Psoas muscle (tissue), 7 donors: ENCODE measurements at regions not wholly inside any gene's neighbourhood (a gene's known extent, or its start where the extent isn't known, plus 50 kb on each side); places are given as distances from the start of the nearest gene placed in this dataset.
"Not testable (repeated sequence)": the region's sequence is repeated elsewhere in the genome, so short reads cannot be mapped to it uniquely, and the experiment has no call there.

Source experiments
- ATAC-seq, 4 donors: fragments of 200-7000 bp; cut with Tn5 transposase; one replicate each; pipeline ENCODE4 v1.9.1; 2020; ENCODE audit warnings: moderate library complexity in 3 of 4, mild to moderate bottlenecking in 2 of 4
- DNase-seq, 2 donors: peaks; one replicate each; pipeline ENCODE4 v3.0.0-alpha.2; 2020
- H3K27ac ChIP-seq: fragments of 200-600 bp; one replicate; pipeline ENCODE4 v1.8.0; 2022
- H3K27me3 ChIP-seq, 3 donors: fragments of 200-600 bp in 1 of 3; one replicate each; pipeline versions ENCODE4 v1.6.1 to v1.8.0; 2013 to 2022; ENCODE audit warnings: low read length in 2 of 3, mild to moderate bottlenecking in 2 of 3, moderate library complexity in 1 of 3; ENCODE audit not compliant: insufficient read depth in 3 of 3
- H3K36me3 ChIP-seq, 2 donors: fragments of 200-600 bp in 1 of 2; one replicate each; pipeline versions ENCODE4 v1.6.1 to v1.8.0; 2013 to 2022; ENCODE audit warnings: low read depth in 1 of 2, mild to moderate bottlenecking in 1 of 2, moderate library complexity in 1 of 2; ENCODE audit not compliant: insufficient read depth in 1 of 2
- H3K4me1 ChIP-seq: fragments of 200-600 bp; one replicate; pipeline ENCODE4 v1.8.0; 2022
- H3K4me3 ChIP-seq: fragments of 200-600 bp; one replicate; pipeline ENCODE4 v1.8.0; 2022; ENCODE audit warnings: mild to moderate bottlenecking
- H3K9me3 ChIP-seq: fragments of 200-600 bp; one replicate; pipeline ENCODE4 v1.8.0; 2022
- WGBS, 3 donors: extraction: QIAGEN DNeasy Blood & Tissue Kit; methylation state at CpG; one replicate each; pipeline versions ENCODE4 v1.1.6 to v1.1.7; 2013; 5-methylcytosine and 5-hydroxymethylcytosine counted together
- intact Hi-C, 2 donors: fragments of 100-400 bp; cut with DNase I; formaldehyde crosslinking; loops; one replicate each; pipeline versions ENCODE4 v1.11.0 to v1.14.2; 2022
- TF ChIP-seq, protein P1 (sequence below): fragments of 200-600 bp; IDR thresholded peaks from one replicate; pipeline ENCODE4 v1.8.0; 2022; ENCODE audit warnings: antibody characterized with exemption
- donor health status: healthy with polysubstance abuse.
- donor health status: DM: no; HTN: no; CAD: no; lungs with moderate emphysema.
- donor health status: Bipolar disorder and iron deficiency.
- donor health status: healthy.
- donor health status: DM: yes; HTN: yes; CAD: no.
- donor health status: DM: no; HTN: no; CAD: no.
- donor health status: DM: yes; HTN: yes; CAD: no.

DNA sequence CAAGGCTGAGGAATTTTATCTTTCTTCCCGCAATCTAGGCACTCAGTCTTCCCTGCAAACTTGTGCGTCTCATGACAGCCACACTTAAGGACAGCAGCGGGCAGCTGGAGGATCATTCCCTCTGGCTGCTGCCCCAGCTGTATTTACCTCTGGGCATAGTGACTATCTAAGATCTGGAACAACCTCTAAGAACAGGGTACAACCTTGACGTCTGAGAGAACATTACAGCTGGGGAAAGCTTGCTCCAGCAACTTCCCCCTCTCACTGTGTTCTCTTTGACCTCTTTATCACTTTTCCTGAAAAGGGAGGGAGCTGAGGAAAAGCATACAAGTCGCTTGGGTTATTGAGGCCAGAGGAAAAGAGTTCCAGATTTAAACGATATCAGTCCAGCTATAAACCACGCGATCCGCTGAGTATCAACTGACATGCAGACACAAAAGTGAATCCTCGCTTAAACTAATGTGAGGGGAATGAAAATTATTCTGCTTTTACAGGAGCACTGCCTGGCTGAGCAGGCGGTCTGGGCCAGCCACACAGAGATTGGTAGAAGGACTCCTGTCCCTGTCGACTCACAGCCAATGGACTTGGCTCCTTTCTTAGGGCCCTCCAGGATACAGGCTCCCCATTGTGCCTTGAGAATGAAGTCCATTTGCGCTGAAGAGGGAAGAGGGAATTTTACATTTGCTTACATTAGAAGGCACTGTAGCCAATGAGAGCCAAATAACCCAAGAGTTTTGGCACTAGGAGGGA is 153.3 kb downstream of the QRSL1 start:
- intact Hi-C loops, result no loop called here
- DNase-seq, result no peak
- peak in 2 of 4 donors; percentile 40 to 45 for ATAC-seq
- Histone ChIP-seq H3K4me3 (no peak overlapping the region), H3K36me3 (no peaks in the 10 kb centered on the region), H3K9me3 (no peaks in the 10 kb centered on the region), H3K27ac (no peak overlapping the region), H3K27me3 (no peaks in the 10 kb centered on the region), H3K4me1 (no peaks in the 10 kb centered on the region)
- TF ChIP-seq, protein P1, sequence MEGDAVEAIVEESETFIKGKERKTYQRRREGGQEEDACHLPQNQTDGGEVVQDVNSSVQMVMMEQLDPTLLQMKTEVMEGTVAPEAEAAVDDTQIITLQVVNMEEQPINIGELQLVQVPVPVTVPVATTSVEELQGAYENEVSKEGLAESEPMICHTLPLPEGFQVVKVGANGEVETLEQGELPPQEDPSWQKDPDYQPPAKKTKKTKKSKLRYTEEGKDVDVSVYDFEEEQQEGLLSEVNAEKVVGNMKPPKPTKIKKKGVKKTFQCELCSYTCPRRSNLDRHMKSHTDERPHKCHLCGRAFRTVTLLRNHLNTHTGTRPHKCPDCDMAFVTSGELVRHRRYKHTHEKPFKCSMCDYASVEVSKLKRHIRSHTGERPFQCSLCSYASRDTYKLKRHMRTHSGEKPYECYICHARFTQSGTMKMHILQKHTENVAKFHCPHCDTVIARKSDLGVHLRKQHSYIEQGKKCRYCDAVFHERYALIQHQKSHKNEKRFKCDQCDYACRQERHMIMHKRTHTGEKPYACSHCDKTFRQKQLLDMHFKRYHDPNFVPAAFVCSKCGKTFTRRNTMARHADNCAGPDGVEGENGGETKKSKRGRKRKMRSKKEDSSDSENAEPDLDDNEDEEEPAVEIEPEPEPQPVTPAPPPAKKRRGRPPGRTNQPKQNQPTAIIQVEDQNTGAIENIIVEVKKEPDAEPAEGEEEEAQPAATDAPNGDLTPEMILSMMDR, result no peak
- WGBS, 3 donors, result 67 to 73% (median 69%) methylated on average over 13 of the region's 13 CpGs

DNA sequence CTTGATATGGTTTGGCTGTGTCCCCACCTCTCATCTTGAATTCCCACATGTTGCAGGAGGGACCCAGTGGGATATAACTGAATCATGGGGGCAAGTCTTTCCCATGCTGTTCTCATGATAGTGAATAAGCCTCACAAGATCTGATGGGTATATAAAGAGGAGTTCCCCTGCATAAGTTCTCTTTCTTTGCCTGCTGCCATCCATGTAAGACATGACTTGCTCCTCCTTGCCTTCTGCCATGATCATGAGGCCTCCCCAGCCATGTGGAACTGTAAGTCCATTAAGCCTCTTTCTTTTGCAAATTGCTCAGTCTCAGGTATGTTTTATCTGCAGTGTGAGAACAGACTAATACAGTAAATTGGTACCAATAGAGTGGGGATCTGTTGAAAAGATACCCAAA is 150.2 kb downstream of the QRSL1 start:
- H3K27me3 ChIP-seq, intact Hi-C loops, H3K27ac ChIP-seq, ATAC-seq, H3K4me1 ChIP-seq, DNase-seq, H3K36me3 ChIP-seq, H3K4me3 ChIP-seq, H3K9me3 ChIP-seq: not testable (repeated sequence)

DNA sequence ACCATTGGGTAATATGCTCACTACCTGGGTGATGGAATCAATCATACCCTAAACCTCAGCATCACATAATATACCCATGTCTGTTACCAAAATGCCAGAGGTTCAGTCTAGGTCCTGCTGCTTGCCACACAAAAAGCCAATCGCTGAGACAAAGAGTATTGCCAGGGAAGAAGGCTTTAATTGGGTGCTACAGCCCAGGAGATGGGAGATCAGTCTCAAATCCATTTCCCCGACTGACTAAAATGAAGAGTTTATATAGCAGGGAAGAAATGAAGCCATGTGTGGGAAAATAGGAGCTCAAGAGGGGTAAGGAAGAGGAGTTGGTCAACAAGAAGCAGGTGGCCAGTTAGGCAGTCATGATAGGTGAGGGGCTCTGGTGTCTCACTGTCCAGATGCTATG is 149.6 kb downstream of the QRSL1 start:
- H3K27ac ChIP-seq, result no peak overlapping the region
- no peaks in the 10 kb centered on the region for H3K4me1 ChIP-seq
- no peak overlapping the region for H3K4me3 ChIP-seq
- no peak for ATAC-seq
- DNase-seq, result no peak
- TF ChIP-seq, protein P1, result no peak
- 91 to 94% (median 94%) methylated on average over 2 of the region's 2 CpGs for WGBS, 3 donors
- H3K9me3 ChIP-seq, result no peaks in the 10 kb centered on the region
- intact Hi-C loops, result no loop called here
- H3K27me3 ChIP-seq, result no peaks in the 10 kb centered on the region
- H3K36me3 ChIP-seq, result no peaks in the 10 kb centered on the region

DNA sequence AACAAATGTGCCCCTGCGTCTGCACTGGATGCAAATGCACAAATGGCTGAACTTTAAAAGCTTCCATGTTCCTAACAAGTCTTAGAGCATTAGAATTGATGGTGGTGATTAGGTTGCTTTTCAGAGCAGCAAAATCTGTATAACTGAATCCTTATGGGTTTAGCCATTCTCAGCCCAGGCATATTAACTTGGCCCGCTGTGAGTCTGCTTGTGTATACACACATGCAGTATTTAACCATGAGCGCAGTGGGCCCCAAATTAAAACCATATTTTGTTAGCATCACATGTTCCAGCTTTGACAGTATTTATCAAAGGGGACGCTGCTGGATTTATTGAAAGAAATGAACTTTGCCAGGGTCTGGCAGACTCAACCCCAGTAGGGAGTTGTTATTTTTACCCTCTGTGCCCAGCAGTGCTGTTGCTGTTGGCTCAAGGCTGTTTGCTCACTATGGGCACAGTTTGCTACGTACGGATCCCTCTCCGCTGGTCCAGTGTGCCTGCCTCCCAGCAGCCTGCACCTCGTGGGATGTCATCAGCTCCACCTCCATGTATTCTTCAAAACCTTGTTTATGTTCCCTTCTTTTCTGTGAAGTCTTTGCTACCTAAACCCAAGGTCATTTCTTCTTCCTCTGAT is 144.7 kb downstream of the QRSL1 start:
- no peak for DNase-seq
- Histone ChIP-seq H3K4me1 (no peaks in the 10 kb centered on the region), H3K27me3 (no peaks in the 10 kb centered on the region), H3K27ac (no peak overlapping the region), H3K4me3 (no peak overlapping the region), H3K9me3 (peaks cover 5% of the 10 kb centered on the region), H3K36me3 (no peaks in the 10 kb centered on the region)
- intact Hi-C loops, result no loop called here
- TF ChIP-seq, protein P1, result no peak
- ATAC-seq, result no peak
- 66 to 73% (median 68%) methylated on average over 8 of the region's 8 CpGs for WGBS, 3 donors

DNA sequence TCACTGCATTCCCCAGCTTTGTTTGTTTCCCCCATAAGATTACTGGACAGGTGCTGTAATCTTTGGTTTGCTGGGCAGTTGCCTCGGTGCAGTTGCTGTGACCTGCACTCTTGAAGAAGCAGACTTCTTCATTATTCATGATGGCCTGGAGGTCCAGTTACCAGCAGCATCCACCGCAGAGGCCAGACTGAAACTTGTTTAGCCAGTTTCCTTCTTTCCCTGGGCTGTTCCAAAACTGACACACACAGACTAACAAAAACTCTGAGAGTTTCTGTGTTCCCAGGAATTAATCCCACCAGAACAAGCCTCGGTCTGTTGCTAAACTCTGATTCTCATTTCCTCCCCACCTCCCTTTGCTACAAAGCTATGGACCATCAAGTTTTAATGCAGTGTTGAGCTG is 144.1 kb downstream of the QRSL1 start:
- no peak overlapping the region for H3K4me3 ChIP-seq
- 44 to 54% (median 54%) methylated on average over 3 of the region's 3 CpGs for WGBS, 3 donors
- TF ChIP-seq, protein P1, result no peak
- peaks cover 5% of the 10 kb centered on the region for H3K9me3 ChIP-seq
- DNase-seq, result no peak
- H3K36me3 ChIP-seq, result no peaks in the 10 kb centered on the region
- no peaks in the 10 kb centered on the region for H3K4me1 ChIP-seq
- no peaks in the 10 kb centered on the region for H3K27me3 ChIP-seq
- no peak overlapping the region for H3K27ac ChIP-seq
- ATAC-seq, result no peak
- intact Hi-C loops, result no loop called here
